ENCODE measurements at regions not wholly inside any gene's neighbourhood (a gene's known extent, or its start where the extent isn't known, plus 50 kb on each side); places are given as distances from the start of the nearest gene placed in this dataset.
"Not testable (repeated sequence)": the region's sequence is repeated elsewhere in the genome, so short reads cannot be mapped to it uniquely, and the experiment has no call there.

- TF ChIP-seq PATZ1 (CRISPR knock-in tag; IDR thresholded peaks at IDR 0.05; ENCODE audit: borderline replicate concordance); CREB5 (CRISPR knock-in tag; IDR thresholded peaks at IDR 0.05; ENCODE audit: low read depth); TOX (CRISPR knock-in tag; IDR thresholded peaks at IDR 0.05; ENCODE audit: borderline replicate concordance); TCF4 (CRISPR knock-in tag; IDR thresholded peaks at IDR 0.05; ENCODE audit: borderline replicate concordance): not testable (repeated sequence)
These were observed 662.5 kb downstream of the QKI start for GRCh38 chr6:164076818-164077532.

Measured in SK-N-SH treated with all-trans-retinoic acid at 6 μM for 48 hours (cell line).